ENCODE measurements at regions not wholly inside any gene's neighbourhood (a gene's known extent, or its start where the extent isn't known, plus 50 kb on each side); places are given as distances from the start of the nearest gene placed in this dataset.

GRCh38 chr13:109587689-109588088, 198.7 kb downstream of the IRS2 start:
- DNase-seq, result no peak

GRCh38 chr13:109586509-109587346, 199.7 kb downstream of the IRS2 start:
- no peak for DNase-seq

GRCh38 chr13:109584844-109585361, 201.5 kb downstream of the IRS2 start:
- no peak for DNase-seq

- no peak for DNase-seq
Observed at GRCh38 chr13:109577191-109577700, 209.1 kb downstream of the IRS2 start.

- DNase-seq, result no peak
Observed at GRCh38 chr13:109576331-109576813, 210.0 kb downstream of the IRS2 start.

GRCh38 chr13:109575821-109576220, 210.6 kb downstream of the IRS2 start:
- DNase-seq, result no peak

GRCh38 chr13:109572389-109572788, 214.0 kb downstream of the IRS2 start:
- DNase-seq, result no peak

- no peak for DNase-seq
Observed at GRCh38 chr13:109569958-109570711, 216.2 kb downstream of the IRS2 start.

GRCh38 chr13:109568339-109568818, 218.0 kb downstream of the IRS2 start:
- DNase-seq, result no peak

- no peak for DNase-seq
Observed at GRCh38 chr13:109567315-109567714, 219.1 kb downstream of the IRS2 start.

- no peak for DNase-seq
Observed at GRCh38 chr13:109565877-109566276, 220.5 kb downstream of the IRS2 start.

GRCh38 chr13:109548374-109548773, 238.0 kb downstream of the IRS2 start:
- no peak for DNase-seq

GRCh38 chr13:109547942-109548341, 238.4 kb downstream of the IRS2 start:
- DNase-seq, result no peak

GRCh38 chr13:109545931-109546330, 240.5 kb downstream of the IRS2 start:
- no peak for DNase-seq

- no peak for DNase-seq
Observed at GRCh38 chr13:109541081-109541480, 245.3 kb downstream of the IRS2 start.

GRCh38 chr13:109537584-109537983, 248.8 kb downstream of the IRS2 start:
- no peak for DNase-seq

- DNase-seq, result no peak
Observed at GRCh38 chr13:109533350-109533749, 253.0 kb downstream of the IRS2 start.

- DNase-seq, result no peak
Observed at GRCh38 chr13:109529964-109530363, 256.4 kb downstream of the IRS2 start.

GRCh38 chr13:109521719-109522118, 264.7 kb downstream of the IRS2 start:
- DNase-seq, result no peak

GRCh38 chr13:109517517-109517916, 268.9 kb downstream of the IRS2 start:
- no peak for DNase-seq

- DNase-seq, result no peak
Observed at GRCh38 chr13:109516186-109516585, 270.2 kb downstream of the IRS2 start.

GRCh38 chr13:109510013-109510412, 276.4 kb downstream of the IRS2 start:
- DNase-seq, result no peak

GRCh38 chr13:109509154-109509900, 277.1 kb downstream of the IRS2 start:
- DNase-seq, result no peak

All from SIG-M5 (cell line).